Vagina (tissue), 2 donors: ENCODE measurements at regions not wholly inside any gene's neighbourhood (a gene's known extent, or its start where the extent isn't known, plus 50 kb on each side); places are given as distances from the start of the nearest gene placed in this dataset.

Experiments
- DNase-seq, 2 donors: peaks; one replicate each; pipeline ENCODE4 v3.0.0-alpha.2; 2017; ENCODE audit errors: extremely low spot score in 2 of 2
- H3K27ac ChIP-seq: fragments of 200-600 bp; sonication (generic); one replicate; pipeline ENCODE4 v1.5.1; 2019
- H3K27me3 ChIP-seq: fragments of 200-600 bp; sonication (generic); one replicate; pipeline ENCODE4 v1.5.1; 2019
- H3K36me3 ChIP-seq, 2 donors: fragments of 200-600 bp; sonication (generic); one replicate each; pipeline ENCODE4 v1.5.1; 2017 to 2019
- H3K4me1 ChIP-seq: fragments of 200-600 bp; sonication (generic); one replicate; pipeline ENCODE4 v1.5.1; 2019
- H3K4me3 ChIP-seq, 2 donors: fragments of 200-600 bp; sonication (generic); 1 replicate in 1 of 2; 2 replicates in 1 of 2; pipeline ENCODE4 v1.5.1; 2016 to 2019
- H3K9me3 ChIP-seq: fragments of 200-600 bp; sonication (generic); one replicate; pipeline ENCODE4 v1.5.1; 2019
- POLR2A ChIP-seq, 2 donors: fragments of 450-650 bp; IDR thresholded peaks; one replicate each; pipeline ENCODE4 v1.6.1; 2017; ENCODE audit warnings: antibody characterized with exemption in 2 of 2, mild to moderate bottlenecking in 2 of 2, moderate library complexity in 2 of 2
- POLR2AphosphoS5 ChIP-seq, 2 donors: sonication (generic); formaldehyde crosslinking; IDR thresholded peaks; one replicate each; pipeline ENCODE4 v1.9.0; 2017; ENCODE audit warnings: antibody characterized with exemption in 2 of 2, mild to moderate bottlenecking in 2 of 2, low read depth in 1 of 2; ENCODE audit not compliant: insufficient read depth in 1 of 2
- intact Hi-C: fragments of 100-400 bp; cut with DNase I; formaldehyde crosslinking; loops from one replicate; pipeline ENCODE4 v1.15.1; 2023
- TF ChIP-seq, protein P1 (sequence below), 3 experiments: fragments of 450-650 bp in 2 of 3; fragments of 200-600 bp in 1 of 3; sonication (generic) in 1 of 3; IDR thresholded peaks; one replicate each; pipeline ENCODE4 v1.5.1; 2017 to 2019; ENCODE audit warnings: antibody characterized with exemption in 3 of 3, mild to moderate bottlenecking in 2 of 3, moderate library complexity in 2 of 3

- Histone ChIP-seq H3K36me3 (no peaks in the 10 kb centered on the region), H3K4me1 (no peaks in the 10 kb centered on the region), H3K9me3 (no peaks in the 10 kb centered on the region), H3K27me3 (no peaks in the 10 kb centered on the region), H3K4me3 (no peak overlapping the region), H3K27ac (no peak overlapping the region)
- TF ChIP-seq POLR2AphosphoS5 (IDR thresholded peaks at IDR 0.05; ENCODE audit: insufficient read depth in 1 of 2, low read depth in 1 of 2) (no peak), POLR2A (IDR thresholded peaks at IDR 0.05) (no peak)
- TF ChIP-seq, protein P1, sequence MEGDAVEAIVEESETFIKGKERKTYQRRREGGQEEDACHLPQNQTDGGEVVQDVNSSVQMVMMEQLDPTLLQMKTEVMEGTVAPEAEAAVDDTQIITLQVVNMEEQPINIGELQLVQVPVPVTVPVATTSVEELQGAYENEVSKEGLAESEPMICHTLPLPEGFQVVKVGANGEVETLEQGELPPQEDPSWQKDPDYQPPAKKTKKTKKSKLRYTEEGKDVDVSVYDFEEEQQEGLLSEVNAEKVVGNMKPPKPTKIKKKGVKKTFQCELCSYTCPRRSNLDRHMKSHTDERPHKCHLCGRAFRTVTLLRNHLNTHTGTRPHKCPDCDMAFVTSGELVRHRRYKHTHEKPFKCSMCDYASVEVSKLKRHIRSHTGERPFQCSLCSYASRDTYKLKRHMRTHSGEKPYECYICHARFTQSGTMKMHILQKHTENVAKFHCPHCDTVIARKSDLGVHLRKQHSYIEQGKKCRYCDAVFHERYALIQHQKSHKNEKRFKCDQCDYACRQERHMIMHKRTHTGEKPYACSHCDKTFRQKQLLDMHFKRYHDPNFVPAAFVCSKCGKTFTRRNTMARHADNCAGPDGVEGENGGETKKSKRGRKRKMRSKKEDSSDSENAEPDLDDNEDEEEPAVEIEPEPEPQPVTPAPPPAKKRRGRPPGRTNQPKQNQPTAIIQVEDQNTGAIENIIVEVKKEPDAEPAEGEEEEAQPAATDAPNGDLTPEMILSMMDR (IDR thresholded peaks at IDR 0.05), result no peak
- DNase-seq, result no peak
- intact Hi-C loops, result no loop called here
Measured at GRCh38 chr2:107688135-107688534, 138.6 kb upstream of the RGPD4 start.

- Histone ChIP-seq H3K27ac (no peak overlapping the region), H3K36me3 (no peaks in the 10 kb centered on the region), H3K9me3 (no peaks in the 10 kb centered on the region), H3K4me3 (no peak overlapping the region), H3K27me3 (no peaks in the 10 kb centered on the region), H3K4me1 (no peaks in the 10 kb centered on the region)
- TF ChIP-seq, protein P1 (IDR thresholded peaks at IDR 0.05), result no peak
- TF ChIP-seq POLR2A (IDR thresholded peaks at IDR 0.05), result no peak
- TF ChIP-seq POLR2AphosphoS5 (IDR thresholded peaks at IDR 0.05; ENCODE audit: insufficient read depth in 1 of 2, low read depth in 1 of 2), result no peak
- intact Hi-C loops, result no loop called here
- no peak for DNase-seq
Measured at GRCh38 chr2:107693604-107694003, 133.1 kb upstream of the RGPD4 start.

- no peak for TF ChIP-seq POLR2A (IDR thresholded peaks at IDR 0.05)
- TF ChIP-seq, protein P1 (IDR thresholded peaks at IDR 0.05), result no peak
- no peak for TF ChIP-seq POLR2AphosphoS5 (IDR thresholded peaks at IDR 0.05; ENCODE audit: insufficient read depth in 1 of 2, low read depth in 1 of 2)
Measured at GRCh38 chr2:107694667-107695066, 132.0 kb upstream of the RGPD4 start.

GRCh38 chr2:107697385-107697784 lies 129.3 kb upstream of the RGPD4 start:
- TF ChIP-seq POLR2AphosphoS5 (IDR thresholded peaks at IDR 0.05; ENCODE audit: insufficient read depth in 1 of 2, low read depth in 1 of 2) (no peak), POLR2A (IDR thresholded peaks at IDR 0.05) (no peak)
- TF ChIP-seq, protein P1 (IDR thresholded peaks at IDR 0.05), result no peak
- DNase-seq, result no peak
- Histone ChIP-seq H3K36me3 (no peaks in the 10 kb centered on the region), H3K27me3 (no peaks in the 10 kb centered on the region), H3K4me3 (no peak overlapping the region), H3K9me3 (no peaks in the 10 kb centered on the region), H3K27ac (no peak overlapping the region), H3K4me1 (no peaks in the 10 kb centered on the region)
- intact Hi-C loops, result no loop called here

More at GRCh38 chr2:107694667-107695066, 132.0 kb upstream of the RGPD4 start:
- Histone ChIP-seq H3K27ac (no peak overlapping the region), H3K4me1 (no peaks in the 10 kb centered on the region), H3K9me3 (no peaks in the 10 kb centered on the region), H3K36me3 (no peaks in the 10 kb centered on the region), H3K4me3 (no peak overlapping the region), H3K27me3 (no peaks in the 10 kb centered on the region)
- intact Hi-C loops, result no loop called here
- DNase-seq, result no peak

GRCh38 chr2:107698861-107699260 lies 127.8 kb upstream of the RGPD4 start:
- DNase-seq, result no peak
- H3K9me3 ChIP-seq, result no peaks in the 10 kb centered on the region
- TF ChIP-seq POLR2A (IDR thresholded peaks at IDR 0.05) (no peak), POLR2AphosphoS5 (IDR thresholded peaks at IDR 0.05; ENCODE audit: insufficient read depth in 1 of 2, low read depth in 1 of 2) (no peak)
- TF ChIP-seq, protein P1 (IDR thresholded peaks at IDR 0.05), result no peak
- no peak overlapping the region for H3K4me3 ChIP-seq
- H3K36me3 ChIP-seq, result no peaks in the 10 kb centered on the region
- H3K27ac ChIP-seq, result no peak overlapping the region
- H3K4me1 ChIP-seq, result no peaks in the 10 kb centered on the region
- H3K27me3 ChIP-seq, result no peaks in the 10 kb centered on the region
- intact Hi-C loops, result no loop called here
